Uterus (tissue), 3 donors: ENCODE measurements at regions not wholly inside any gene's neighbourhood (a gene's known extent, or its start where the extent isn't known, plus 50 kb on each side); places are given as distances from the start of the nearest gene placed in this dataset.
A peak's percentile ranks its signal among the peaks of the same experiment; 100 is the strongest.

ENCODE experiments used
- DNase-seq, 2 donors: peaks; one replicate each; pipeline ENCODE4 v3.0.0-alpha.2; 2019 to 2020
- H3K27ac ChIP-seq, 2 donors: fragments of 200-600 bp; sonication (generic); 1 replicate in 1 of 2; 2 replicates in 1 of 2; pipeline ENCODE4 v1.5.1; 2016 to 2018
- H3K27me3 ChIP-seq, 2 donors: fragments of 200-600 bp; sonication (generic); one replicate each; pipeline ENCODE4 v1.5.1; 2018 to 2019; ENCODE audit warnings: control low read depth in 1 of 2
- H3K36me3 ChIP-seq, 2 donors: fragments of 200-600 bp; sonication (generic); one replicate each; pipeline ENCODE4 v1.5.1; 2019; ENCODE audit warnings: control low read depth in 1 of 2
- H3K4me1 ChIP-seq, 2 donors: fragments of 200-600 bp; sonication (generic); one replicate each; pipeline ENCODE4 v1.5.1; 2018 to 2019; ENCODE audit warnings: control low read depth in 1 of 2
- H3K4me3 ChIP-seq, 2 donors: fragments of 200-600 bp; sonication (generic); 1 replicate in 1 of 2; 2 replicates in 1 of 2; pipeline ENCODE4 v1.5.1; 2018 to 2019; ENCODE audit warnings: mild to moderate bottlenecking in 1 of 2
- H3K9me3 ChIP-seq, 2 donors: fragments of 200-600 bp; sonication (generic); one replicate each; pipeline ENCODE4 v1.5.1; 2019; ENCODE audit warnings: control low read depth in 1 of 2
- POLR2A ChIP-seq, 2 donors: fragments of 450-650 bp; IDR thresholded peaks; one replicate each; pipeline ENCODE4 v1.6.1; 2016; ENCODE audit warnings: antibody characterized with exemption in 2 of 2, mild to moderate bottlenecking in 1 of 2, moderate library complexity in 1 of 2
- intact Hi-C: fragments of 100-400 bp; cut with DNase I; formaldehyde crosslinking; loops from one replicate; pipeline ENCODE4 v1.15.1; 2023; ENCODE audit warnings: low total_unique reads
- TF ChIP-seq, protein P1 (sequence below), 4 experiments: fragments of 200-600 bp in 2 of 4; fragments of 450-650 bp in 2 of 4; sonication (generic) in 2 of 4; IDR thresholded peaks; one replicate each; pipeline ENCODE4 v1.5.1; 2016 to 2019; ENCODE audit warnings: antibody characterized with exemption in 4 of 4, mild to moderate bottlenecking in 2 of 4, moderate library complexity in 1 of 4
- donor health status: DM: yes; HTN: yes; CAD: no.

DNA sequence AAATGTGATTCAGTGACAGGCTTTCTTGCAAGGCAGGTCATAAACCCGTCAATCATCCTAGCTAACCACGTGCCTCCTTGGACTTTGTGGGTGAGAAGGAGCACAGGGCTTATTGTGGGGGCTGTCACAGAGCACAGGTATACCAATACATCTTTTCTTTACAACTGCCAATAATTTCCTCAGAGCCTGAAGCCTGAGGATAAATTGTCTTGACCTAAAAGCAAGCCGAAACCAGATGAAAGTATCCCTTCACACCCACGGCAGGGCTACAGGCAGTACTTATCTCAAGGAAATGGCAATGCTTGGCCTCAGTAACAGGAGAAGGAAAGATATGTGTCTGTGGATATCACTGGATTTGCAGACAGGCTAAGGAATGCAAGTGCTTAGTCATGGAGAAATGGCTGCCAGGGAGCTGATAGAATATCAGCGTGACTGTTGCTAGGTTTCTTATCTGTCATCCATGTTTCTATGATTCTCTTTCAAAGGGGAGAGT lies 90.3 kb upstream of the ZNF366 start:
- H3K9me3 ChIP-seq = no peaks in the 10 kb centered on the region
- DNase-seq = peak in 1 of 2 donors; percentile 29
- H3K27me3 ChIP-seq = no peaks in the 10 kb centered on the region
- no peak for TF ChIP-seq POLR2A (IDR thresholded peaks at IDR 0.05)
- TF ChIP-seq, protein P1, sequence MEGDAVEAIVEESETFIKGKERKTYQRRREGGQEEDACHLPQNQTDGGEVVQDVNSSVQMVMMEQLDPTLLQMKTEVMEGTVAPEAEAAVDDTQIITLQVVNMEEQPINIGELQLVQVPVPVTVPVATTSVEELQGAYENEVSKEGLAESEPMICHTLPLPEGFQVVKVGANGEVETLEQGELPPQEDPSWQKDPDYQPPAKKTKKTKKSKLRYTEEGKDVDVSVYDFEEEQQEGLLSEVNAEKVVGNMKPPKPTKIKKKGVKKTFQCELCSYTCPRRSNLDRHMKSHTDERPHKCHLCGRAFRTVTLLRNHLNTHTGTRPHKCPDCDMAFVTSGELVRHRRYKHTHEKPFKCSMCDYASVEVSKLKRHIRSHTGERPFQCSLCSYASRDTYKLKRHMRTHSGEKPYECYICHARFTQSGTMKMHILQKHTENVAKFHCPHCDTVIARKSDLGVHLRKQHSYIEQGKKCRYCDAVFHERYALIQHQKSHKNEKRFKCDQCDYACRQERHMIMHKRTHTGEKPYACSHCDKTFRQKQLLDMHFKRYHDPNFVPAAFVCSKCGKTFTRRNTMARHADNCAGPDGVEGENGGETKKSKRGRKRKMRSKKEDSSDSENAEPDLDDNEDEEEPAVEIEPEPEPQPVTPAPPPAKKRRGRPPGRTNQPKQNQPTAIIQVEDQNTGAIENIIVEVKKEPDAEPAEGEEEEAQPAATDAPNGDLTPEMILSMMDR (IDR thresholded peaks at IDR 0.05) = no peak
- H3K36me3 ChIP-seq = no peaks in the 10 kb centered on the region
- peaks cover 4% of the 10 kb centered on the region in 2 donors for H3K4me1 ChIP-seq
- H3K27ac ChIP-seq = peak overlapping the region; percentile 45 to 57
- no peak overlapping the region for H3K4me3 ChIP-seq
- intact Hi-C loops = no loop called here

DNA sequence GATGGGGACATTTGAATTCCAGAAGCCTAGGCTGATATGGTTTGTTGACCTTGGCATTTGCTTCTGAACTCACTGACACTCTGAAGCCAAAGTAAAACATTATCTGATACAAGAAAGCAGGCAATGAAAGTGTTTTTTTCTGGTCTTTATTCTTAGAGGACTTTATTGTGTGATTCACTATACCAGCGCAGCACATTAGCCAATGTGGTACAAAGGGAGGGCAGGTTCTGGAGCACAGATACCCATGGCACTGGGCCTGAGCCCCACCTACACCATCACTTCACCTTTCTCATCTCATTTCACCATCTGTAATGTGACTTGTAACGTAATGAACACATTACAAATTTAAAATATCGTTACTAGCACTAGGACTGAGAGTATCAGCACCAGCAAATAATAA lies 89.7 kb upstream of the ZNF366 start:
- Histone ChIP-seq H3K27ac (peak overlapping the region in 1 of 2 donors; percentile 45), H3K9me3 (no peaks in the 10 kb centered on the region), H3K4me3 (no peak overlapping the region), H3K27me3 (no peaks in the 10 kb centered on the region), H3K36me3 (no peaks in the 10 kb centered on the region), H3K4me1 (peaks cover 4% of the 10 kb centered on the region in 2 donors)
- TF ChIP-seq POLR2A (IDR thresholded peaks at IDR 0.05) = no peak
- TF ChIP-seq, protein P1 (IDR thresholded peaks at IDR 0.05) = no peak
- no peak for DNase-seq
- intact Hi-C loops = no loop called here

DNA sequence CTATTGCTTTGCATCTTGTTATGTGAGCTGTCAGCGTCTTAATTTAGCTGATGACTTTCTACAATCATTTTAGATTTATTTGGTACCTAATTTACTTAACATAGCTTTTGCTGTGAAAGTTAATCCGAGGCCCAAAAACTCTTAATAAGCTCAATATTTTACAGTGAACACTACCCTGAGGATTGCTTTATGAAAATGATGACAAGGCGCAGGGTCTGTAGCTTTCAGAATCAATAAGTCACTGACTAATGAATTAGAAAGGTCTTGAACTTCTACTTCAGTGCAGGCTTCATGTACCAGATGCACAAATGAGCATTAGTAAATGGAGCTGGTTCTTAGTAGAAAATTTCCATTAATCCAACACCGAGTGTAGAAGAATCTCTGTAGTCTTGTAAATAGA lies 81.4 kb upstream of the ZNF366 start:
- intact Hi-C loops = no loop called here
- no peaks in the 10 kb centered on the region for H3K36me3 ChIP-seq
- no peaks in the 10 kb centered on the region for H3K9me3 ChIP-seq
- H3K27ac ChIP-seq = no peak overlapping the region
- H3K4me3 ChIP-seq = no peak overlapping the region
- no peak for DNase-seq
- TF ChIP-seq POLR2A (IDR thresholded peaks at IDR 0.05) = no peak
- H3K4me1 ChIP-seq = no peaks in the 10 kb centered on the region
- H3K27me3 ChIP-seq = no peaks in the 10 kb centered on the region

DNA sequence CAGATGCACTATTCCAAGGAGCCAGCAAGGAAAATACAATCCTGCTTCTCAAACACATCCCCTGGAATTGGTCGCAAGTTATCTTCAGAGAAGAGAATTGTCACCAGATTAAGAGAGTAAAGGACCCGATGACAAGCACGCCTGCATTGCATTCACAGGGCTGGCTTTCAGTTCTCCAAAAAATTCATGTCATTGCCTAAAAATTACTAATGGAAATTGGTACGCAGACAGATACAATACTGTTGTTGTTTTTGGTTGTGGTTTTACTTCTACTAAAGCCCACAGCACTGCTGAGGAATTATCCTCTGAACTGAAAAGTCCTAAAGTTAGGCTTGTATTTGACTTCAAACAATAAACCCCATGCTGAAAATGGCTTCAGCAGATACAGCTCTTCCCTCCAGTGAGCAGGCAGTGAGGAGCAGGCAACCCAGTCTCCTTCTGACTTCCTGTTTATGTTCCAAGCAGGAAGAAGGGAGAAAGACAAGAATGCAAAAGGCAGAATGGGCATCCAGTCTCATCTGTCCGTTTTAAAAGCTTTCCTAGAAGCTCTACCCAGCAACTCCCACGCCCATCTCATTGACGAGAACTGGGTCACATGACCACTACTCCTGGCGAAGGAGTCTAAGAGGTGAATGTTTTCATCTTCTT lies 80.6 kb upstream of the ZNF366 start:
- no peaks in the 10 kb centered on the region for H3K4me1 ChIP-seq
- no peak for DNase-seq
- no peak overlapping the region for H3K4me3 ChIP-seq
- no peaks in the 10 kb centered on the region for H3K36me3 ChIP-seq
- TF ChIP-seq POLR2A (IDR thresholded peaks at IDR 0.05) = no peak
- TF ChIP-seq, protein P1 (IDR thresholded peaks at IDR 0.05) = no peak
- no peaks in the 10 kb centered on the region for H3K27me3 ChIP-seq
- H3K27ac ChIP-seq = no peak overlapping the region
- intact Hi-C loops = no loop called here
- no peaks in the 10 kb centered on the region for H3K9me3 ChIP-seq

DNA sequence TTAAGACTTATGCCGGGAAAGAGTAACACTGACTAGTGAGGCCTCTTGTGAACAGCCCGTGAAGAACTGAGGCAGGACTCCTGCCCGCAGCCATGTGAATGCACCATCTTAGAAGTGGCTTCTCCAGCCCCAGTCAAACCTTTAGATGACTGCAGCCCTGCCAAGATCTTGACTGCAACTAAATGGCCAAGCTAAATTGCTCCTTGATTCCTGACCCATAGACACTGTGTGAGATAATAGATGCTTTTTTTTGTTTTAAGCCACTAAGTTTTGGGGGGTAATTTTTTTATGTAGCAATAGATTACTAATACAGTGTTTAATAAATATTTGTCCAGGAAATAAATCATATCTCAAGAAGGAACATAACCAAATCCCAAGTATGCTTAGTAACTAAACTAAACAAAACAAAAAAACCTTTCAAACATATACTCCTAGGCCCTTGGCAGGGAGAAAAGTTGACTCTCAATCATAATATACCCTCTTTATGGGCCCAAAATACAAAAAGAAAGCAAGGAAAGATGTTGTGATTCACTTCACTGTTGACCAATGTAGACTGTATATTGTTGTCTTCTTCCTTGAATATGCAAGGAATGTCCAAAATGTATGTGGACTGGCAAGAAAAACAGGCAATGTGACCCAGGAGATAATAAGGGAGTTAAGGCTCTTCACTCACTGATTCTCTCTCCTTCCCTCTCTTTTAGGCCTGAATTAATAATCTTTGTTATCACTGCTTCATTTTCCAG lies 79.7 kb upstream of the ZNF366 start:
- Histone ChIP-seq H3K9me3 (no peaks in the 10 kb centered on the region), H3K4me3 (no peak overlapping the region), H3K36me3 (no peaks in the 10 kb centered on the region), H3K27ac (no peak overlapping the region), H3K4me1 (no peaks in the 10 kb centered on the region), H3K27me3 (no peaks in the 10 kb centered on the region)
- TF ChIP-seq, protein P1 (IDR thresholded peaks at IDR 0.05) = no peak
- no peak for TF ChIP-seq POLR2A (IDR thresholded peaks at IDR 0.05)
- intact Hi-C loops = no loop called here
- DNase-seq = no peak
